ENCODE measurements at regions not wholly inside any gene's neighbourhood (a gene's known extent, or its start where the extent isn't known, plus 50 kb on each side); places are given as distances from the start of the nearest gene placed in this dataset.

GRCh38 chr20:4350096-4350495 is 101.0 kb upstream of the ADRA1D start:
- no peaks in the 10 kb centered on the region for H3K4me1 Mint-ChIP-seq
- H2BK5ac ChIP-seq (ENCODE audit: insufficient read length, low read length) = no peak overlapping the region
- H3K79me2 ChIP-seq (ENCODE audit: insufficient read depth, low read length) = no peaks in the 10 kb centered on the region
- no peak overlapping the region for H3K4ac ChIP-seq (ENCODE audit: low read depth, low read length)
- no peak overlapping the region for H3K14ac ChIP-seq (ENCODE audit: insufficient read depth, low read length)
- no peak overlapping the region for H2BK15ac ChIP-seq (ENCODE audit: low read depth, low read length)
- peaks cover 6 to 10% of the 10 kb centered on the region in 2 experiments for H3K9me3 Mint-ChIP-seq
- TF ChIP-seq CTCF (conservative IDR thresholded peaks at IDR 0.05) = no peak
- H3K27ac Mint-ChIP-seq = no peak overlapping the region
- H4K20me1 ChIP-seq (ENCODE audit: control insufficient read depth, insufficient read depth, insufficient read length) = no peaks in the 10 kb centered on the region
- H4K8ac ChIP-seq (replicated peaks; ENCODE audit: insufficient read length, low read depth, low read length) = no peak overlapping the region
- H3K4me2 ChIP-seq (ENCODE audit: insufficient read depth, insufficient read length, low read length) = no peak overlapping the region
- H2BK12ac ChIP-seq (ENCODE audit: insufficient read length, low read depth, low read length) = no peak overlapping the region
- H4K5ac ChIP-seq (ENCODE audit: insufficient read length, low read depth, low read length) = no peak overlapping the region
- H3K23ac ChIP-seq (ENCODE audit: insufficient read length, low read depth, low read length) = no peak overlapping the region
- no peaks in the 10 kb centered on the region for H3K4me1 ChIP-seq (ENCODE audit: insufficient read depth, low read length)
- peaks cover 2% of the 10 kb centered on the region; the same call in 1 of the 2 replicates for H3K27me3 Mint-ChIP-seq (ENCODE audit: low read depth)
- WGBS (ENCODE audit: extremely low coverage, insufficient read length, low lambda C conversion rate) = no CpG with 5 or more reads among the region's 1 CpG
- no peak overlapping the region for H3K9ac ChIP-seq (ENCODE audit: extremely low read depth, insufficient read length, low read length)
- no peak overlapping the region for H2AK5ac ChIP-seq (ENCODE audit: insufficient read length, low read length)
- no peak overlapping the region for H4K91ac ChIP-seq (ENCODE audit: insufficient read length, low read depth, low read length)
- H3K27me3 ChIP-seq (ENCODE audit: insufficient read depth, low read length) = no peaks in the 10 kb centered on the region
- no peaks in the 10 kb centered on the region for H3K23me2 ChIP-seq (ENCODE audit: insufficient read length, low read depth, low read length, poor library complexity, severe bottlenecking)
- no peak overlapping the region for H2AFZ ChIP-seq (ENCODE audit: low read length)
- no peak for DNase-seq
- H3T11ph ChIP-seq (ENCODE audit: low read length) = no peak overlapping the region
- H3K9me3 ChIP-seq (ENCODE audit: control insufficient read depth, low read depth, low read length) = no peaks in the 10 kb centered on the region
- H3K4me3 Mint-ChIP-seq = no peak overlapping the region
- H3K18ac ChIP-seq (ENCODE audit: insufficient read length, low read depth, low read length) = no peak overlapping the region
- peaks cover 0 to 6% (median 0%) of the 10 kb centered on the region in 3 experiments; a peak in 3 of 7 replicates for H3K36me3 Mint-ChIP-seq (ENCODE audit: insufficient read depth in 1 of 3, low read depth in 3 of 3)
- no peak overlapping the region for H2BK20ac ChIP-seq (ENCODE audit: low read depth, low read length, poor library complexity, severe bottlenecking)
- no peak overlapping the region for H2BK120ac ChIP-seq (ENCODE audit: low read depth, low read length, poor library complexity, severe bottlenecking)
- H3K79me1 ChIP-seq (ENCODE audit: insufficient read depth, low read depth, low read length, poor library complexity, severe bottlenecking) = no peaks in the 10 kb centered on the region
- H3K27ac ChIP-seq (ENCODE audit: insufficient read length, low read depth, low read length) = no peak overlapping the region
- no peak overlapping the region for H3K56ac ChIP-seq (ENCODE audit: insufficient read length, low read depth, low read length)

Data from H9 (cell line).